ENCODE measurements at regions not wholly inside any gene's neighbourhood (a gene's known extent, or its start where the extent isn't known, plus 50 kb on each side); places are given as distances from the start of the nearest gene placed in this dataset.
"Not testable (repeated sequence)": the region's sequence is repeated elsewhere in the genome, so short reads cannot be mapped to it uniquely, and the experiment has no call there.

GRCh38 chr1:55519937-55520683 lies 304.9 kb upstream of the USP24 start:
- H3K4me1 Mint-ChIP-seq, result no peaks in the 10 kb centered on the region
- H3K27ac ChIP-seq (ENCODE audit: low read length), result no peak overlapping the region
- WGBS (ENCODE audit: insufficient coverage), result 71% methylated on average over 3 of the region's 6 CpGs
- H3K4me3 ChIP-seq (ENCODE audit: control insufficient read depth in 1 of 2, extremely low read depth in 1 of 2, low read length in 1 of 2), result no peak overlapping the region
- no peaks in the 10 kb centered on the region for H3K36me3 ChIP-seq (ENCODE audit: control insufficient read depth in 2 of 2, extremely low read depth in 1 of 2, insufficient read depth in 1 of 2, low read length in 1 of 2)
- peaks cover 0 to 4% of the 10 kb centered on the region in 2 experiments for H3K27me3 ChIP-seq (replicated peaks in 1 of 2; ENCODE audit: control insufficient read depth in 2 of 2, extremely low read depth in 1 of 2, insufficient read depth in 2 of 2, low read length in 1 of 2)
- no peak for DNase-seq
- peaks cover 0 to 6% (median 0%) of the 10 kb centered on the region in 3 donors for H3K9me3 Mint-ChIP-seq
- no peak overlapping the region for H3K27ac Mint-ChIP-seq
- peaks cover 27 to 36% of the 10 kb centered on the region in 2 donors for H3K27me3 Mint-ChIP-seq
- CTCF ChIA-PET, result no interaction called here
- no peaks in the 10 kb centered on the region for H3K9me3 ChIP-seq
- POLR2A ChIA-PET, result no interaction called here
- ATAC-seq (replicated peaks in 1 of 4), result no peak
- H3K36me3 Mint-ChIP-seq, result no peaks in the 10 kb centered on the region
- H3K4me1 ChIP-seq (ENCODE audit: control insufficient read depth in 1 of 2, extremely low read depth in 1 of 2, insufficient read depth in 2 of 2, low read length in 2 of 2), result no peaks in the 10 kb centered on the region
- no peak overlapping the region for H3K4me3 Mint-ChIP-seq

- Histone ChIP-seq H3K4me1 (ENCODE audit: control insufficient read depth in 1 of 2, extremely low read depth in 1 of 2, insufficient read depth in 2 of 2, low read length in 2 of 2) (no peaks in the 10 kb centered on the region), H3K27ac (ENCODE audit: low read length) (no peak overlapping the region), H3K36me3 (ENCODE audit: control insufficient read depth in 2 of 2, extremely low read depth in 1 of 2, insufficient read depth in 1 of 2, low read length in 1 of 2) (no peaks in the 10 kb centered on the region), H3K27me3 (replicated peaks in 1 of 2; ENCODE audit: control insufficient read depth in 2 of 2, extremely low read depth in 1 of 2, insufficient read depth in 2 of 2, low read length in 1 of 2) (peaks cover 0 to 4% of the 10 kb centered on the region in 2 experiments), H3K4me3 (ENCODE audit: control insufficient read depth in 1 of 2, extremely low read depth in 1 of 2, low read length in 1 of 2) (no peak overlapping the region), H3K9me3 (no peaks in the 10 kb centered on the region)
- Mint-ChIP-seq H3K27me3 (peaks cover 27 to 36% of the 10 kb centered on the region in 2 donors), H3K4me3 (no peak overlapping the region), H3K4me1 (no peaks in the 10 kb centered on the region), H3K36me3 (no peaks in the 10 kb centered on the region), H3K27ac (no peak overlapping the region), H3K9me3 (peaks cover 0 to 6% (median 0%) of the 10 kb centered on the region in 3 donors)
- ChIA-PET CTCF (no interaction called here), POLR2A (no interaction called here)
- WGBS (ENCODE audit: insufficient coverage), result no CpG with 5 or more reads among the region's 1 CpG
- no peak for ATAC-seq (replicated peaks in 1 of 4)
- DNase-seq, result no peak
Measured at GRCh38 chr1:55519276-55519675, 304.1 kb upstream of the USP24 start.

- ChIA-PET POLR2A (no interaction called here), CTCF (no interaction called here)
- Mint-ChIP-seq H3K4me3 (no peak overlapping the region), H3K9me3 (peaks cover 0 to 6% (median 0%) of the 10 kb centered on the region in 3 donors), H3K36me3 (no peaks in the 10 kb centered on the region), H3K27me3 (peaks cover 30% of the 10 kb centered on the region in 2 donors), H3K27ac (no peak overlapping the region), H3K4me1 (no peaks in the 10 kb centered on the region)
- H3K36me3 ChIP-seq (ENCODE audit: control insufficient read depth in 2 of 2, extremely low read depth in 1 of 2, insufficient read depth in 1 of 2, low read length in 1 of 2), result no peaks in the 10 kb centered on the region
- H3K27me3 ChIP-seq (replicated peaks in 1 of 2; ENCODE audit: control insufficient read depth in 2 of 2, extremely low read depth in 1 of 2, insufficient read depth in 2 of 2, low read length in 1 of 2), result peaks cover 0 to 4% of the 10 kb centered on the region in 2 experiments
- H3K4me1 ChIP-seq (ENCODE audit: control insufficient read depth in 1 of 2, extremely low read depth in 1 of 2, insufficient read depth in 2 of 2, low read length in 2 of 2), result no peaks in the 10 kb centered on the region
- no peak for DNase-seq
- H3K27ac ChIP-seq (ENCODE audit: low read length), result no peak overlapping the region
- H3K4me3 ChIP-seq (ENCODE audit: control insufficient read depth in 1 of 2, extremely low read depth in 1 of 2, low read length in 1 of 2), result no peak overlapping the region
- ATAC-seq (replicated peaks in 1 of 4), result no peak
- WGBS (ENCODE audit: insufficient coverage), result no CpG with 5 or more reads among the region's 5 CpGs
- H3K9me3 ChIP-seq, result no peaks in the 10 kb centered on the region
Measured at GRCh38 chr1:55517036-55517435, 301.9 kb upstream of the USP24 start.

GRCh38 chr1:55514571-55514970 lies 299.4 kb upstream of the USP24 start:
- H3K36me3 ChIP-seq (ENCODE audit: control insufficient read depth in 2 of 2, extremely low read depth in 1 of 2, insufficient read depth in 1 of 2, low read length in 1 of 2); DNase-seq; H3K27me3 ChIP-seq (replicated peaks in 1 of 2; ENCODE audit: control insufficient read depth in 2 of 2, extremely low read depth in 1 of 2, insufficient read depth in 2 of 2, low read length in 1 of 2); H3K36me3 Mint-ChIP-seq; POLR2A ChIA-PET; H3K4me1 Mint-ChIP-seq; H3K4me1 ChIP-seq (ENCODE audit: control insufficient read depth in 1 of 2, extremely low read depth in 1 of 2, insufficient read depth in 2 of 2, low read length in 2 of 2); H3K9me3 Mint-ChIP-seq; ATAC-seq (replicated peaks in 1 of 4); H3K9me3 ChIP-seq; H3K27ac Mint-ChIP-seq; H3K27ac ChIP-seq (ENCODE audit: low read length); H3K4me3 Mint-ChIP-seq; H3K4me3 ChIP-seq (ENCODE audit: control insufficient read depth in 1 of 2, extremely low read depth in 1 of 2, low read length in 1 of 2): not testable (repeated sequence)
- 44% methylated on average over 1 of the region's 4 CpGs for WGBS (ENCODE audit: insufficient coverage)
- CTCF ChIA-PET, result interaction anchor here in 1 of 2 donors (0.6 to 0.7 kb wide), 2 partner anchors 31 to 1003 kb away, joined by 4 to 6 read pairs; no protein-coding TSS in a partner anchor
- H3K27me3 Mint-ChIP-seq, result peaks cover 36 to 38% of the 10 kb centered on the region in 2 donors

- Mint-ChIP-seq H3K36me3 (no peaks in the 10 kb centered on the region), H3K27ac (no peak overlapping the region), H3K4me3 (no peak overlapping the region), H3K4me1 (no peaks in the 10 kb centered on the region), H3K9me3 (no peaks in the 10 kb centered on the region), H3K27me3 (peaks cover 28% of the 10 kb centered on the region in 2 donors)
- Histone ChIP-seq H3K27ac (ENCODE audit: low read length) (no peak overlapping the region), H3K4me1 (ENCODE audit: control insufficient read depth in 1 of 2, extremely low read depth in 1 of 2, insufficient read depth in 2 of 2, low read length in 2 of 2) (no peaks in the 10 kb centered on the region), H3K27me3 (replicated peaks in 1 of 2; ENCODE audit: control insufficient read depth in 2 of 2, extremely low read depth in 1 of 2, insufficient read depth in 2 of 2, low read length in 1 of 2) (peaks cover 0 to 2% of the 10 kb centered on the region in 2 experiments), H3K4me3 (ENCODE audit: control insufficient read depth in 1 of 2, extremely low read depth in 1 of 2, low read length in 1 of 2) (no peak overlapping the region), H3K36me3 (ENCODE audit: control insufficient read depth in 2 of 2, extremely low read depth in 1 of 2, insufficient read depth in 1 of 2, low read length in 1 of 2) (no peaks in the 10 kb centered on the region), H3K9me3 (no peaks in the 10 kb centered on the region)
- WGBS (ENCODE audit: insufficient coverage), result no CpG with 5 or more reads among the region's 2 CpGs
- ChIA-PET CTCF (no interaction called here), POLR2A (no interaction called here)
- DNase-seq, result no peak
- ATAC-seq (replicated peaks in 1 of 4), result no peak
Measured at GRCh38 chr1:55512466-55512865, 297.3 kb upstream of the USP24 start.

DNA sequence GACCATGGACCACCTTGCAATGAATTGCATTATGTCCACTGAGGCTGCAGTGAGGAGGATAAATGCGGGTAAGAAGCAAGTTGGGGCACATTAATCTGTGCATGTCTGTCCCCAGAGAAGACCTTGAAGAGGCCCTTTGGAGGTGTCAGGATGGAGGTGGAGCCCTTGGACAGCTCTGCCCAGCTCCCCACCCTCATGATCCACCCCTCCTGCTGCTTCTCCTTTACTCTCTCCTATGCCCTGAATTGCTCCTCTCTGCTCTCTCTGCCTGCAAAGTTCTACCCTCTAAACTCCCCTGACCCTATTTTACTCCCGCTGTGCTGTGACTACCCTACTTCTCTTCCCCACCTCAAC lies 292.4 kb upstream of the USP24 start:
- Mint-ChIP-seq H3K4me3 (no peak overlapping the region), H3K9me3 (no peaks in the 10 kb centered on the region), H3K27ac (no peak overlapping the region), H3K27me3 (peaks cover 26 to 35% of the 10 kb centered on the region in 2 donors), H3K4me1 (no peaks in the 10 kb centered on the region), H3K36me3 (no peaks in the 10 kb centered on the region)
- no peaks in the 10 kb centered on the region for H3K9me3 ChIP-seq
- H3K36me3 ChIP-seq (ENCODE audit: control insufficient read depth in 2 of 2, extremely low read depth in 1 of 2, insufficient read depth in 1 of 2, low read length in 1 of 2), result no peaks in the 10 kb centered on the region
- POLR2A ChIA-PET, result no interaction called here
- H3K4me1 ChIP-seq (ENCODE audit: control insufficient read depth in 1 of 2, extremely low read depth in 1 of 2, insufficient read depth in 2 of 2, low read length in 2 of 2), result no peaks in the 10 kb centered on the region
- peaks cover 0 to 6% of the 10 kb centered on the region in 2 experiments for H3K27me3 ChIP-seq (replicated peaks in 1 of 2; ENCODE audit: control insufficient read depth in 2 of 2, extremely low read depth in 1 of 2, insufficient read depth in 2 of 2, low read length in 1 of 2)
- DNase-seq, result no peak
- no peak overlapping the region for H3K4me3 ChIP-seq (ENCODE audit: control insufficient read depth in 1 of 2, extremely low read depth in 1 of 2, low read length in 1 of 2)
- no peak for ATAC-seq (replicated peaks in 1 of 4)
- no peak overlapping the region for H3K27ac ChIP-seq (ENCODE audit: low read length)
- CTCF ChIA-PET, result no interaction called here
- 78% methylated on average over 1 of the region's 2 CpGs for WGBS (ENCODE audit: insufficient coverage)
